H1 (cell line): ENCODE measurements at regions not wholly inside any gene's neighbourhood (a gene's known extent, or its start where the extent isn't known, plus 50 kb on each side); places are given as distances from the start of the nearest gene placed in this dataset.

Experiments used
- CTCF ChIA-PET: fragments of 300-600 bp; sonication (Branson Sonifier 250); formaldehyde crosslinking; loops from one replicate; lab custom pipeline; 2021; ENCODE audit not compliant: partially characterized antibody; lab: Charles Lee
- POLR2A ChIA-PET: fragments of 300-600 bp; sonication (Branson Sonifier 250); formaldehyde crosslinking; loops from one replicate; lab custom pipeline; 2021; ENCODE audit warnings: inconsistent platforms; ENCODE audit not compliant: partially characterized antibody; lab: Charles Lee
- DNase-seq, 2 experiments: peaks; one replicate each; pipeline versions ENCODE4 v3.0.0 to v3.0.0-alpha.2; 2010 to 2022; ENCODE audit warnings: low spot score in 2 of 2, low read depth in 1 of 2, mixed read lengths in 1 of 2
- FAIRE-seq: peaks from 2 replicates; lab custom pipeline; 2011; peaks lifted over from hg19 to GRCh38; lab: Jason Lieb, UNC
- H2AFZ ChIP-seq: 2 replicates; pipeline ENCODE4 v1.8.1; 2012; ENCODE audit warnings: low read length, inconsistent platforms
- H2AK5ac ChIP-seq: 2 replicates; pipeline ENCODE4 v1.6.1; 2013; ENCODE audit warnings: low read depth, low read length
- H2BK120ac ChIP-seq: replicated peaks from 2 replicates; pipeline ENCODE3; 2013; ENCODE audit warnings: low read depth, low read length, inconsistent platforms
- H2BK12ac ChIP-seq: 2 replicates; pipeline ENCODE4 v1.6.1; 2013; ENCODE audit warnings: low read depth, low read length
- H2BK15ac ChIP-seq: 2 replicates; pipeline ENCODE4 v1.6.1; 2013; ENCODE audit warnings: low read length
- H2BK20ac ChIP-seq: 2 replicates; pipeline ENCODE4 v1.6.1; 2013; ENCODE audit warnings: low read length
- H2BK5ac ChIP-seq: 2 replicates; pipeline ENCODE4 v1.6.1; 2013; ENCODE audit warnings: low read depth, low read length
- H3K14ac ChIP-seq: 2 replicates; pipeline ENCODE4 v1.6.1; 2013; ENCODE audit warnings: inconsistent platforms; ENCODE audit not compliant: insufficient read length
- H3K18ac ChIP-seq: 2 replicates; pipeline ENCODE4 v1.6.1; 2013; ENCODE audit warnings: low read length; ENCODE audit errors: extremely low read depth
- H3K23ac ChIP-seq: 2 replicates; pipeline ENCODE4 v1.6.1; 2013; ENCODE audit warnings: inconsistent platforms; ENCODE audit not compliant: insufficient read length
- H3K23me2 ChIP-seq: 2 replicates; pipeline ENCODE4 v1.6.1; 2013; ENCODE audit warnings: low read depth, low read length
- H3K27ac ChIP-seq: 2 replicates; pipeline ENCODE4 v1.6.1; 2011; ENCODE audit warnings: low read depth, low read length, inconsistent platforms
- H3K27me3 ChIP-seq, 4 experiments: replicated peaks in 1 of 4; 1 replicate in 1 of 4; 2 replicates in 3 of 4; pipeline versions ENCODE4 v1.6.1 to v1.8.1; 2011 to 2013; ENCODE audit warnings: low read length in 3 of 4, mild to moderate bottlenecking in 3 of 4, inconsistent platforms in 2 of 4, mixed read lengths in 2 of 4, moderate library complexity in 1 of 4; ENCODE audit not compliant: control insufficient read depth in 3 of 4, insufficient read depth in 3 of 4; ENCODE audit errors: extremely low read depth in 1 of 4
- H3K36me3 ChIP-seq, 4 experiments: 2 replicates each; pipeline versions ENCODE4 v1.6.1 to v1.8.1; 2011 to 2013; ENCODE audit warnings: mild to moderate bottlenecking in 4 of 4, low read length in 3 of 4, moderate library complexity in 2 of 4, control low read depth in 1 of 4, inconsistent platforms in 1 of 4; ENCODE audit not compliant: insufficient read depth in 4 of 4, control insufficient read depth in 2 of 4
- H3K4ac ChIP-seq: replicated peaks from 2 replicates; pipeline ENCODE3; 2013; ENCODE audit warnings: low read length, low read depth, mixed read lengths, inconsistent platforms; ENCODE audit not compliant: insufficient read length
- H3K4me1 ChIP-seq, 4 experiments: replicated peaks in 1 of 4; 1 replicate in 1 of 4; 2 replicates in 3 of 4; pipeline versions ENCODE4 v1.6.1 to v1.8.1; 2011 to 2013; ENCODE audit warnings: low read length in 3 of 4, inconsistent platforms in 2 of 4, mixed read lengths in 1 of 4; ENCODE audit not compliant: insufficient read depth in 4 of 4, control insufficient read depth in 3 of 4
- H3K4me2 ChIP-seq, 2 experiments: 2 replicates each; pipeline versions ENCODE4 v1.6.1 to v1.8.1; 2011 to 2013; ENCODE audit warnings: low read depth in 2 of 2, low read length in 2 of 2, control low read depth in 1 of 2, inconsistent platforms in 1 of 2, mild to moderate bottlenecking in 1 of 2; ENCODE audit not compliant: insufficient read depth in 1 of 2
- H3K4me3 ChIP-seq, 4 experiments: fragments of 200-600, 300-600 bp in 1 of 4; sonication (generic), shearing (Covaris generic), sonication (Bioruptor Twin) in 1 of 4; 2 replicates each; pipeline versions ENCODE4 v1.5.1 to v1.8.1; 2011 to 2016; ENCODE audit warnings: low read length in 4 of 4, low read depth in 3 of 4, control low read depth in 2 of 4, inconsistent platforms in 2 of 4, mild to moderate bottlenecking in 2 of 4, mixed read lengths in 1 of 4, moderate library complexity in 1 of 4; ENCODE audit not compliant: insufficient read depth in 2 of 4; ENCODE audit errors: extremely low read depth in 1 of 4
- H3K56ac ChIP-seq: replicated peaks from 2 replicates; pipeline ENCODE3; 2013; ENCODE audit warnings: low read depth, mild to moderate bottlenecking, mixed read lengths, low read length, inconsistent platforms; ENCODE audit not compliant: insufficient read length
- H3K79me1 ChIP-seq: 2 replicates; pipeline ENCODE4 v1.6.1; 2013; ENCODE audit warnings: low read depth, low read length, control low read depth
- H3K79me2 ChIP-seq, 2 experiments: 2 replicates each; pipeline versions ENCODE4 v1.6.1 to v1.8.1; 2012 to 2013; ENCODE audit warnings: low read length in 2 of 2, mild to moderate bottlenecking in 2 of 2, inconsistent platforms in 1 of 2; ENCODE audit not compliant: insufficient read depth in 2 of 2, control insufficient read depth in 1 of 2
- H3K9ac ChIP-seq, 4 experiments: replicated peaks in 1 of 4; 1 replicate in 1 of 4; 2 replicates in 3 of 4; pipeline versions ENCODE4 v1.6.1 to v1.8.1; 2011 to 2013; ENCODE audit warnings: low read depth in 3 of 4, low read length in 3 of 4, control low read depth in 2 of 4, mild to moderate bottlenecking in 2 of 4, moderate library complexity in 2 of 4, inconsistent platforms in 1 of 4; ENCODE audit errors: extremely low read depth in 1 of 4
- H3K9me3 ChIP-seq, 2 experiments: 2 replicates each; pipeline versions ENCODE4 v1.6.1 to v1.8.1; 2012 to 2013; ENCODE audit warnings: mild to moderate bottlenecking in 2 of 2, moderate library complexity in 2 of 2, control low read depth in 1 of 2, inconsistent platforms in 1 of 2, low read depth in 1 of 2, low read length in 1 of 2, mixed read lengths in 1 of 2; ENCODE audit not compliant: insufficient read depth in 2 of 2
- H4K20me1 ChIP-seq, 2 experiments: replicated peaks in 1 of 2; 2 replicates each; pipeline versions ENCODE3 to v1.8.1; 2011 to 2013; ENCODE audit warnings: inconsistent platforms in 2 of 2, low read length in 2 of 2, mild to moderate bottlenecking in 1 of 2; ENCODE audit not compliant: insufficient read depth in 2 of 2, control insufficient read depth in 1 of 2
- H4K5ac ChIP-seq: 2 replicates; pipeline ENCODE4 v1.6.1; 2013; ENCODE audit warnings: low read length, low read depth, mixed read lengths, inconsistent platforms; ENCODE audit not compliant: insufficient read length
- H4K8ac ChIP-seq: 2 replicates; pipeline ENCODE4 v1.8.0; 2013; ENCODE audit warnings: mild to moderate bottlenecking, moderate library complexity, low read length, inconsistent platforms; ENCODE audit not compliant: insufficient read depth; ENCODE audit errors: extremely low read depth
- H4K91ac ChIP-seq: replicated peaks from 2 replicates; pipeline ENCODE3; 2013; ENCODE audit warnings: low read length, mixed read lengths, inconsistent platforms; ENCODE audit not compliant: insufficient read length
- ATF2 ChIP-seq: IDR thresholded peaks from 2 replicates; pipeline ENCODE4 v1.6.1; 2012; ENCODE audit warnings: low read length, inconsistent platforms
- CHD1 ChIP-seq: IDR thresholded peaks from 2 replicates; pipeline ENCODE4 v1.6.1; 2012; ENCODE audit warnings: low read depth, low read length, improper control_type of control experiment
- CHD2 ChIP-seq: IDR thresholded peaks from 2 replicates; pipeline ENCODE4 v1.6.1; 2012; ENCODE audit warnings: low read length, improper control_type of control experiment
- HDAC6 ChIP-seq: IDR thresholded peaks from one replicate; pipeline ENCODE4 v1.7.1; 2012; ENCODE audit warnings: low read depth, mild to moderate bottlenecking, inconsistent platforms, low read length, moderate library complexity
- MAX ChIP-seq: IDR thresholded peaks from 2 replicates; pipeline ENCODE4 v1.6.1; 2012; ENCODE audit warnings: inconsistent platforms
- POLR2AphosphoS5 ChIP-seq: IDR thresholded peaks from 2 replicates; pipeline ENCODE4 v1.6.1; 2011; ENCODE audit warnings: low read depth, low read length
- RBBP5 ChIP-seq: IDR thresholded peaks from 2 replicates; pipeline ENCODE4 v1.7.1; 2012; ENCODE audit warnings: low read depth, mild to moderate bottlenecking, inconsistent platforms, low read length, moderate library complexity, borderline replicate concordance
- SIN3A ChIP-seq, 2 experiments: IDR thresholded peaks in 1 of 2; conservative IDR thresholded peaks in 1 of 2; 2 replicates each; pipeline ENCODE4 v1.6.1; 2011 to 2012; ENCODE audit warnings: low read length in 2 of 2, improper control_type of control experiment in 1 of 2, low read depth in 1 of 2, mild to moderate bottlenecking in 1 of 2
- SIRT6 ChIP-seq: IDR thresholded peaks from one replicate; pipeline ENCODE4 v1.7.1; 2012; ENCODE audit warnings: low read length, inconsistent platforms
- SP2 ChIP-seq: IDR thresholded peaks from 2 replicates; pipeline ENCODE4 v1.6.1; 2012; ENCODE audit warnings: mild to moderate bottlenecking, low read length, inconsistent platforms
- TBP ChIP-seq: IDR thresholded peaks from 2 replicates; pipeline ENCODE4 v1.6.1; 2011; ENCODE audit warnings: low read depth, low read length, improper control_type of control experiment
- WGBS, 2 experiments: shearing (Covaris generic) in 1 of 2; methylation state at CpG; one replicate each; pipeline versions ENCODE4 v1.1.6 to v1.1.7; 2013 to 2015; ENCODE audit warnings: low lambda C conversion rate in 2 of 2, mixed read lengths in 2 of 2, inconsistent platforms in 1 of 2, low coverage in 1 of 2, missing lambda C conversion rate in 1 of 2; ENCODE audit not compliant: insufficient replicate concordance in 2 of 2, insufficient coverage in 1 of 2, insufficient read length in 1 of 2; ENCODE audit errors: extremely low coverage in 1 of 2, missing lambda C conversion rate in 1 of 2; 5-methylcytosine and 5-hydroxymethylcytosine counted together

GRCh38 chr5:20113031-20113715 is 125.2 kb upstream of the CDH18 start:
- no peaks in the 10 kb centered on the region for H3K36me3 ChIP-seq
- H2BK5ac ChIP-seq, result no peak overlapping the region
- H2BK12ac ChIP-seq, result no peak overlapping the region
- H3K23ac ChIP-seq, result no peak overlapping the region
- no peaks in the 10 kb centered on the region for H4K20me1 ChIP-seq
- no peak overlapping the region for H2BK15ac ChIP-seq
- H3K9me3 ChIP-seq, result no peaks in the 10 kb centered on the region
- H3K27ac ChIP-seq, result no peak overlapping the region
- H3K79me2 ChIP-seq, result no peaks in the 10 kb centered on the region
- no peak overlapping the region for H3K14ac ChIP-seq
- no peaks in the 10 kb centered on the region for H3K79me1 ChIP-seq
- H3K27me3 ChIP-seq, result no peaks in the 10 kb centered on the region
- no peak overlapping the region for H2BK20ac ChIP-seq
- POLR2A ChIA-PET, result no interaction called here
- H3K4me1 ChIP-seq, result peaks cover 0 to 3% (median 0%) of the 10 kb centered on the region in 4 experiments; a peak in 2 of 7 replicates
- no peak overlapping the region for H3K4me3 ChIP-seq
- H4K8ac ChIP-seq, result no peak overlapping the region
- DNase-seq (no peak), FAIRE-seq (no peak)
- CTCF ChIA-PET, result no interaction called here
- H4K5ac ChIP-seq, result no peak overlapping the region
- no peak overlapping the region for H3K56ac ChIP-seq
- H2AFZ ChIP-seq, result no peak overlapping the region
- H4K91ac ChIP-seq, result no peak overlapping the region
- WGBS, 2 experiments, result 83 to 100% methylated on average over 1 to 2 of the region's 2 CpGs
- H3K23me2 ChIP-seq, result no peaks in the 10 kb centered on the region
- no peak overlapping the region for H3K9ac ChIP-seq
- H3K18ac ChIP-seq, result no peak overlapping the region
- H3K4ac ChIP-seq, result no peak overlapping the region
- H2BK120ac ChIP-seq, result no peak overlapping the region
- H2AK5ac ChIP-seq, result no peak overlapping the region
- H3K4me2 ChIP-seq, result no peak overlapping the region
- no peak for TF ChIP-seq HDAC6
- no peak for TF ChIP-seq TBP
- no peak for TF ChIP-seq SIN3A (conservative IDR thresholded peaks at IDR 0.05 in 1 of 2, IDR thresholded peaks at IDR 0.05 in 1 of 2; ENCODE audit: low read depth in 1 of 2, low read length in 2 of 2)
- no peak for TF ChIP-seq POLR2AphosphoS5
- TF ChIP-seq CHD2, result no peak
- no peak for TF ChIP-seq CHD1
- no peak for TF ChIP-seq SP2
- no peak for TF ChIP-seq MAX
- no peak for TF ChIP-seq RBBP5
- TF ChIP-seq ATF2, result no peak
- no peak for TF ChIP-seq SIRT6
